Heart left ventricle (tissue), 16 donors: ENCODE measurements at regions not wholly inside any gene's neighbourhood (a gene's known extent, or its start where the extent isn't known, plus 50 kb on each side); places are given as distances from the start of the nearest gene placed in this dataset.

ENCODE experiments used
- ATAC-seq, 4 donors: fragments of 200-7000 bp; cut with Tn5 transposase; one replicate each; pipeline ENCODE4 v1.9.1; 2020 to 2022; ENCODE audit warnings: moderate library complexity in 4 of 4, mild to moderate bottlenecking in 3 of 4, moderate number of reproducible peaks in 1 of 4
- DNase-seq, 5 donors: peaks; one replicate each; pipeline ENCODE4 v3.0.0-alpha.2; 2020
- H3K27ac ChIP-seq, 12 donors: fragments of 200-600 bp; sonication (generic) in 4 of 12; one replicate each; pipeline versions ENCODE4 v1.5.0 to v1.8.0; 2016 to 2022; ENCODE audit warnings: mild to moderate bottlenecking in 2 of 12
- H3K27me3 ChIP-seq, 9 donors: fragments of 200-600 bp; sonication (generic) in 2 of 9; one replicate each; pipeline versions ENCODE4 v1.5.1 to v1.8.0; 2016 to 2022; ENCODE audit warnings: mild to moderate bottlenecking in 3 of 9
- H3K36me3 ChIP-seq, 9 donors: fragments of 200-600 bp; sonication (generic) in 2 of 9; one replicate each; pipeline versions ENCODE4 v1.5.0 to v1.8.0; 2018 to 2022; ENCODE audit warnings: mild to moderate bottlenecking in 2 of 9
- H3K4me1 ChIP-seq, 12 donors: fragments of 200-600 bp; sonication (generic) in 4 of 12; one replicate each; pipeline versions ENCODE4 v1.5.0 to v1.8.0; 2016 to 2022; ENCODE audit warnings: mild to moderate bottlenecking in 3 of 12
- H3K4me3 ChIP-seq, 12 donors: fragments of 200-600 bp; sonication (generic) in 4 of 12; one replicate each; pipeline versions ENCODE4 v1.5.0 to v1.8.0; 2017 to 2022; ENCODE audit warnings: mild to moderate bottlenecking in 9 of 12, moderate library complexity in 4 of 12
- H3K9me3 ChIP-seq, 12 donors: fragments of 200-600 bp; sonication (generic) in 4 of 12; one replicate each; pipeline versions ENCODE4 v1.5.0 to v1.8.0; 2016 to 2022; ENCODE audit warnings: mild to moderate bottlenecking in 1 of 12
- CTCF ChIP-seq, 12 donors: fragments of 200-600 bp; sonication (generic) in 4 of 12; IDR thresholded peaks; one replicate each; pipeline versions ENCODE4 v1.5.0 to v1.8.0; 2018 to 2022; ENCODE audit warnings: antibody characterized with exemption in 12 of 12, mild to moderate bottlenecking in 5 of 12
- POLR2A ChIP-seq, 2 donors: fragments of 450-650 bp; IDR thresholded peaks; one replicate each; pipeline ENCODE4 v1.6.1; 2017; ENCODE audit warnings: antibody characterized with exemption in 2 of 2, mild to moderate bottlenecking in 2 of 2, moderate library complexity in 2 of 2
- WGBS, 4 donors: extraction: QIAGEN DNeasy Blood & Tissue Kit in 2 of 4; methylation state at CpG; one replicate each; pipeline versions ENCODE4 v1.1.5 to v1.1.7; 2013 to 2018; 5-methylcytosine and 5-hydroxymethylcytosine counted together
- intact Hi-C, 10 donors: fragments of 100-400 bp; cut with DNase I; formaldehyde crosslinking; loops; one replicate each; pipeline versions ENCODE4 v1.11.1 to v1.14.2; 2022
- donor health status: ischemic (EF 13 %, LVEDD 7.1; RV severe dilation, severe dysfunction).
- donor health status: healthy with polysubstance abuse.
- donor health status: DM: no; HTN: yes; CAD: no.
- donor health status: DM: no; HTN: no; CAD: no.
- donor health status: ischemic (EF 25% LVEDD 6.9; RV normal size, moderate dysfunction).
- donor health status: ischemic (EF 25% LVEDD 5.7; RV mildly dilated, moderate dysfunction).
- donor health status: healthy.
- donor health status: DM: yes; HTN: yes; CAD: no.
- donor health status: ischemic (EF 35%, LVEDD 5.7; RV mildly dilated, moderate dysfunction).
- donor health status: nonischemic (EF 11% LVEDD 7.7; RV severe dilation, severe dysfunction).
- donor health status: DM: yes; HTN: yes; CAD: no.
- donor health status: PGD.
- donor health status: ischemic (EF 29% LVEDD 5.4; RV normal size, mild dysfunction).
- donor health status: nonischemic (EF 23%, LVEDD 6.1; RV moderate dilation, normal function).

- ATAC-seq (peak in 1 of 4 donors; percentile 32), DNase-seq (no peak)
- Histone ChIP-seq H3K27me3 (no peaks in the 10 kb centered on the region), H3K36me3 (no peaks in the 10 kb centered on the region), H3K4me3 (no peak overlapping the region), H3K27ac (no peak overlapping the region), H3K9me3 (no peaks in the 10 kb centered on the region), H3K4me1 (peaks cover 0 to 12% (median 4%) of the 10 kb centered on the region in 12 donors)
- WGBS, 4 donors = 45 to 49% (median 48%) methylated on average over 4 of the region's 4 CpGs
- TF ChIP-seq CTCF (IDR thresholded peaks at IDR 0.05) = no peak
- TF ChIP-seq POLR2A (IDR thresholded peaks at IDR 0.05) = no peak
- intact Hi-C loops = loop anchor here in 1 of 10 donors (10.0 kb wide), 1 partner anchor 52 kb away; no protein-coding TSS in a partner anchor
Measured at GRCh38 chr13:44756276-44756810, 180.2 kb upstream of the TSC22D1 start.

GRCh38 chr13:44755872-44756271 lies 179.7 kb upstream of the TSC22D1 start:
- peaks cover 0 to 12% (median 4%) of the 10 kb centered on the region in 12 donors for H3K4me1 ChIP-seq
- H3K27ac ChIP-seq = no peak overlapping the region
- intact Hi-C loops = loop anchor here in 1 of 10 donors (10.0 kb wide), 1 partner anchor 51 kb away; no protein-coding TSS in a partner anchor
- no peak overlapping the region for H3K4me3 ChIP-seq
- WGBS, 4 donors = 90 to 96% (median 93%) methylated on average over 6 of the region's 6 CpGs
- no peaks in the 10 kb centered on the region for H3K9me3 ChIP-seq
- ATAC-seq = no peak
- TF ChIP-seq CTCF (IDR thresholded peaks at IDR 0.05) (no peak), POLR2A (IDR thresholded peaks at IDR 0.05) (no peak)
- no peak for DNase-seq
- H3K27me3 ChIP-seq = no peaks in the 10 kb centered on the region
- no peaks in the 10 kb centered on the region for H3K36me3 ChIP-seq

- no peaks in the 10 kb centered on the region for H3K9me3 ChIP-seq
- 80 to 86% (median 82%) methylated on average over 6 of the region's 6 CpGs for WGBS, 4 donors
- no peak for ATAC-seq
- no peaks in the 10 kb centered on the region for H3K36me3 ChIP-seq
- H3K27me3 ChIP-seq = no peaks in the 10 kb centered on the region
- DNase-seq = no peak
- no peak overlapping the region for H3K4me3 ChIP-seq
- no peak overlapping the region for H3K27ac ChIP-seq
- TF ChIP-seq CTCF (IDR thresholded peaks at IDR 0.05) = no peak
- TF ChIP-seq POLR2A (IDR thresholded peaks at IDR 0.05) = no peak
- H3K4me1 ChIP-seq = peaks cover 0 to 14% (median under 1%) of the 10 kb centered on the region in 12 donors
- intact Hi-C loops = loop anchor here in 1 of 10 donors (10.0 kb wide), 1 partner anchor 47 kb away; no protein-coding TSS in a partner anchor
Measured at GRCh38 chr13:44752164-44752563, 176.0 kb upstream of the TSC22D1 start.

GRCh38 chr13:44750630-44751029 lies 174.5 kb upstream of the TSC22D1 start:
- Histone ChIP-seq H3K36me3 (no peaks in the 10 kb centered on the region), H3K27ac (no peak overlapping the region), H3K4me1 (peaks cover 0 to 9% (median 0%) of the 10 kb centered on the region in 12 donors), H3K27me3 (no peaks in the 10 kb centered on the region), H3K4me3 (no peak overlapping the region), H3K9me3 (no peaks in the 10 kb centered on the region)
- ATAC-seq (no peak), DNase-seq (no peak)
- TF ChIP-seq POLR2A (IDR thresholded peaks at IDR 0.05) = no peak
- no peak for TF ChIP-seq CTCF (IDR thresholded peaks at IDR 0.05)
- WGBS, 4 donors = 89 to 100% (median 94%) methylated on average over 1 of the region's 1 CpG
- intact Hi-C loops = loop anchor here in 1 of 10 donors (10.0 kb wide), 1 partner anchor 46 kb away; no protein-coding TSS in a partner anchor
